GM23338 (cell line): ENCODE measurements at regions not wholly inside any gene's neighbourhood (a gene's known extent, or its start where the extent isn't known, plus 50 kb on each side); places are given as distances from the start of the nearest gene placed in this dataset.

Source experiments
- ATAC-seq: fragments of 200-7000 bp; cut with Tn5 transposase; 3 replicates; pipeline ENCODE4 v1.9.1; 2020
- DNase-seq: peaks from one replicate; pipeline ENCODE4 v3.0.0-alpha.2; 2015; ENCODE audit warnings: low spot score
- H2AFZ ChIP-seq: fragments of 200-600 bp; sonication (generic); 2 replicates; pipeline ENCODE4 v1.8.0; 2016; ENCODE audit warnings: antibody characterized with exemption, mild to moderate bottlenecking, moderate library complexity
- H3F3A ChIP-seq: fragments of 200-600 bp; sonication (generic); replicated peaks from 2 replicates; pipeline ENCODE4 v1.8.0; 2017; ENCODE audit warnings: antibody characterized with exemption, mixed run types, low read depth
- H3K27ac ChIP-seq: fragments of 200-600 bp; sonication (generic); 2 replicates; pipeline ENCODE4 v1.6.1; 2016; ENCODE audit warnings: low read depth
- H3K27me3 ChIP-seq: fragments of 200-600 bp; sonication (generic); 2 replicates; pipeline ENCODE4 v1.8.0; 2016; ENCODE audit warnings: mild to moderate bottlenecking, mixed run types, moderate library complexity; ENCODE audit not compliant: insufficient read depth
- H3K36me3 ChIP-seq: fragments of 200-600 bp; sonication (generic); 2 replicates; pipeline ENCODE4 v1.8.0; 2016; ENCODE audit warnings: mild to moderate bottlenecking; ENCODE audit not compliant: insufficient read depth
- H3K4me1 ChIP-seq: fragments of 200-600 bp; sonication (generic); 2 replicates; pipeline ENCODE4 v1.8.0; 2016; ENCODE audit warnings: mild to moderate bottlenecking, moderate library complexity; ENCODE audit not compliant: insufficient read depth
- H3K4me2 ChIP-seq: fragments of 200-600 bp; sonication (generic); 2 replicates; pipeline ENCODE4 v1.7.1; 2017; ENCODE audit warnings: mixed run types
- H3K4me3 ChIP-seq: fragments of 200-600 bp; sonication (generic); 2 replicates; pipeline ENCODE4 v1.6.1; 2016; ENCODE audit warnings: mixed run types
- H3K79me2 ChIP-seq: fragments of 200-600 bp; sonication (generic); replicated peaks from 2 replicates; pipeline ENCODE4 v1.8.0; 2017; ENCODE audit warnings: mild to moderate bottlenecking; ENCODE audit not compliant: insufficient read depth
- H3K9me2 ChIP-seq: fragments of 200-600 bp; sonication (generic); 2 replicates; pipeline ENCODE4 v1.8.0; 2017; ENCODE audit not compliant: insufficient read depth
- H4K20me1 ChIP-seq: fragments of 200-600 bp; sonication (generic); replicated peaks from 2 replicates; pipeline ENCODE4 v1.8.0; 2017; ENCODE audit warnings: mild to moderate bottlenecking; ENCODE audit not compliant: insufficient read depth
- H3K27ac Mint-ChIP-seq: 2 replicates; pipeline ENCODE4 v1.8.0; 2020; ENCODE audit warnings: inconsistent platforms, mild to moderate bottlenecking, moderate library complexity, mixed read lengths
- H3K27me3 Mint-ChIP-seq: 3 replicates; pipeline ENCODE4 v1.8.0; 2022; ENCODE audit warnings: low read depth, mild to moderate bottlenecking, moderate library complexity, mixed read lengths, inconsistent platforms; ENCODE audit not compliant: insufficient read depth, poor library complexity
- H3K36me3 Mint-ChIP-seq: 3 replicates; pipeline ENCODE4 v1.8.0; 2021; ENCODE audit warnings: low read depth, mild to moderate bottlenecking, inconsistent platforms, moderate library complexity, mixed read lengths
- H3K4me1 Mint-ChIP-seq: 3 replicates; pipeline ENCODE4 v1.8.0; 2020; ENCODE audit warnings: mild to moderate bottlenecking, inconsistent platforms, mixed read lengths
- H3K4me3 Mint-ChIP-seq: 3 replicates; pipeline ENCODE4 v1.8.0; 2021; ENCODE audit warnings: moderate library complexity, mild to moderate bottlenecking, inconsistent platforms, mixed read lengths
- H3K9me3 Mint-ChIP-seq: 3 replicates; pipeline ENCODE4 v1.8.0; 2020; ENCODE audit warnings: moderate library complexity, mild to moderate bottlenecking, inconsistent platforms, mixed read lengths
- CREB1 ChIP-seq: fragments of 250-450 bp; sonication (Bioruptor Pico); IDR thresholded peaks from 2 replicates; pipeline ENCODE4 v1.5.0; 2020; ENCODE audit warnings: low read depth, mild to moderate bottlenecking, moderate library complexity
- EZH2 ChIP-seq: fragments of 200-600 bp; sonication (generic); IDR thresholded peaks from one replicate; pipeline ENCODE4 v1.8.0; 2017; ENCODE audit warnings: antibody characterized with exemption, mild to moderate bottlenecking, low read depth; ENCODE audit not compliant: unreplicated experiment
- EZH2phosphoT487 ChIP-seq: fragments of 200-600 bp; sonication (generic); IDR thresholded peaks from one replicate; pipeline ENCODE4 v1.8.1; 2018; ENCODE audit warnings: antibody characterized with exemption; ENCODE audit not compliant: unreplicated experiment
- JUNB ChIP-seq: IDR thresholded peaks from one replicate; pipeline ENCODE4 v1.6.1; 2016; ENCODE audit warnings: antibody characterized with exemption; ENCODE audit not compliant: unreplicated experiment
- NANOG ChIP-seq: IDR thresholded peaks from 2 replicates; pipeline ENCODE4 v1.6.1; 2016; ENCODE audit warnings: antibody characterized with exemption, borderline replicate concordance
- POLR2AphosphoS5 ChIP-seq: IDR thresholded peaks from 2 replicates; pipeline ENCODE4 v1.6.1; 2016; ENCODE audit warnings: antibody characterized with exemption, low read depth
- STAT1 ChIP-seq: IDR thresholded peaks from one replicate; pipeline ENCODE4 v1.6.1; 2016; ENCODE audit warnings: antibody characterized with exemption; ENCODE audit not compliant: unreplicated experiment
- ZNF114 ChIP-seq: fragments of 250-450 bp; sonication (Bioruptor Pico); IDR thresholded peaks from 2 replicates; pipeline ENCODE4 v1.5.0; 2020; ENCODE audit warnings: mild to moderate bottlenecking, moderate library complexity
- ZNF331 ChIP-seq: fragments of 250-450 bp; sonication (Bioruptor Pico); IDR thresholded peaks from 2 replicates; pipeline ENCODE4 v1.5.0; 2020; ENCODE audit warnings: low read depth, mild to moderate bottlenecking, moderate library complexity
- TF ChIP-seq, protein P1 (sequence below): IDR thresholded peaks from 2 replicates; pipeline ENCODE4 v1.6.1; 2016; ENCODE audit warnings: antibody characterized with exemption
- TF ChIP-seq, protein P2 (sequence below): fragments of 250-450 bp; sonication (Bioruptor Pico); IDR thresholded peaks from 2 replicates; pipeline ENCODE4 v1.5.0; 2020; ENCODE audit warnings: mild to moderate bottlenecking, moderate library complexity
- TF ChIP-seq, protein P3 (sequence below): IDR thresholded peaks from one replicate; pipeline ENCODE4 v1.6.1; 2018; ENCODE audit warnings: antibody characterized with exemption; ENCODE audit not compliant: unreplicated experiment

DNA sequence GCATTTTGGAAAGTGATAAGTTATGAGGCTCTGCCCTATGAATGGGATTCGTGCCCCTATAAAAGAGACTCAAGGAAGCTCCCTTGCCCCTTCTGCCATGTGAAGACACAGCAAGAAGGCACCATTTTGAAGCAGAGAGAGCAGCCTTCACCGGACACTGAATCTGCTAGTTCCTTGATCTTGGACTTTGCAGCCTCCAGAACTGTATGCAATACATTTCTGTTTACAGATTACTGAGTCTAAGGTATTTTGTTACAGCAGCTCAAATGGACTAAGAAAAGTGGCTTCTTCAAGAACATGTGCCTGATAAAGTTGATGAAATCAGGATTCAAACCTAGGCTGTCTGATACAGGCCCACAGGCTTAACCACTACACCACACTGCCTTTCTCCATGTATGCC is 131.6 kb upstream of the MAP3K1 start:
- no peak for DNase-seq

DNA sequence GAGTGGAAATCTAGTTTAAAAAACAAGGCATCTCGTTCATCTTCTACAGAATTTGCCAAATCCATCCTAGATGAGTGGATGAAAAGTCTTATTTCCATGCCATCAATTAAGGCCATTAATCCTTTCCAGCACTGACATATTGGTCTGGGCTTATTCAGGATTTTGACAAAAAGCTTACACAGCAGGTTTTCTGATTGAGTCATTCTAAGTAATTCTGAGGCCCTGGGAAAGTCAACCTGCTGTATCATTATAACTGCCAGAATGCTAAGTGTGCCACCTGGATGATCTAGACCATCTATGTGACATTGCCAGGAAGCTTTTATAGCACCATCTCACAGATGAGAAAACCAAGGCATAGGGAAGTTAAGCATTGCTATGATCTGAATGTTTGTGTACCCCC is 132.1 kb upstream of the MAP3K1 start:
- H3K4me3 ChIP-seq, result no peak overlapping the region
- H3K27ac Mint-ChIP-seq, result no peak overlapping the region
- no peak for DNase-seq
- no peaks in the 10 kb centered on the region for H3K36me3 Mint-ChIP-seq
- peaks cover 14% of the 10 kb centered on the region; the same call in 2 of the 3 replicates for H3K4me1 Mint-ChIP-seq
- no peak overlapping the region for H3K4me3 Mint-ChIP-seq
- no peak overlapping the region for H3K4me2 ChIP-seq
- H3K27me3 Mint-ChIP-seq, result no peaks in the 10 kb centered on the region
- H4K20me1 ChIP-seq, result no peaks in the 10 kb centered on the region
- no peaks in the 10 kb centered on the region for H3K27me3 ChIP-seq
- H2AFZ ChIP-seq, result no peak overlapping the region; the same call in 1 of the 2 replicates
- TF ChIP-seq ZNF114 (CRISPR knock-in tag) (no peak), STAT1 (no peak), ZNF331 (no peak), EZH2phosphoT487 (no peak), JUNB (no peak), NANOG (no peak), CREB1 (CRISPR knock-in tag) (no peak), POLR2AphosphoS5 (no peak), EZH2 (no peak)
- TF ChIP-seq, protein P1, sequence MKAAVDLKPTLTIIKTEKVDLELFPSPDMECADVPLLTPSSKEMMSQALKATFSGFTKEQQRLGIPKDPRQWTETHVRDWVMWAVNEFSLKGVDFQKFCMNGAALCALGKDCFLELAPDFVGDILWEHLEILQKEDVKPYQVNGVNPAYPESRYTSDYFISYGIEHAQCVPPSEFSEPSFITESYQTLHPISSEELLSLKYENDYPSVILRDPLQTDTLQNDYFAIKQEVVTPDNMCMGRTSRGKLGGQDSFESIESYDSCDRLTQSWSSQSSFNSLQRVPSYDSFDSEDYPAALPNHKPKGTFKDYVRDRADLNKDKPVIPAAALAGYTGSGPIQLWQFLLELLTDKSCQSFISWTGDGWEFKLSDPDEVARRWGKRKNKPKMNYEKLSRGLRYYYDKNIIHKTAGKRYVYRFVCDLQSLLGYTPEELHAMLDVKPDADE, result no peak
- TF ChIP-seq, protein P2, sequence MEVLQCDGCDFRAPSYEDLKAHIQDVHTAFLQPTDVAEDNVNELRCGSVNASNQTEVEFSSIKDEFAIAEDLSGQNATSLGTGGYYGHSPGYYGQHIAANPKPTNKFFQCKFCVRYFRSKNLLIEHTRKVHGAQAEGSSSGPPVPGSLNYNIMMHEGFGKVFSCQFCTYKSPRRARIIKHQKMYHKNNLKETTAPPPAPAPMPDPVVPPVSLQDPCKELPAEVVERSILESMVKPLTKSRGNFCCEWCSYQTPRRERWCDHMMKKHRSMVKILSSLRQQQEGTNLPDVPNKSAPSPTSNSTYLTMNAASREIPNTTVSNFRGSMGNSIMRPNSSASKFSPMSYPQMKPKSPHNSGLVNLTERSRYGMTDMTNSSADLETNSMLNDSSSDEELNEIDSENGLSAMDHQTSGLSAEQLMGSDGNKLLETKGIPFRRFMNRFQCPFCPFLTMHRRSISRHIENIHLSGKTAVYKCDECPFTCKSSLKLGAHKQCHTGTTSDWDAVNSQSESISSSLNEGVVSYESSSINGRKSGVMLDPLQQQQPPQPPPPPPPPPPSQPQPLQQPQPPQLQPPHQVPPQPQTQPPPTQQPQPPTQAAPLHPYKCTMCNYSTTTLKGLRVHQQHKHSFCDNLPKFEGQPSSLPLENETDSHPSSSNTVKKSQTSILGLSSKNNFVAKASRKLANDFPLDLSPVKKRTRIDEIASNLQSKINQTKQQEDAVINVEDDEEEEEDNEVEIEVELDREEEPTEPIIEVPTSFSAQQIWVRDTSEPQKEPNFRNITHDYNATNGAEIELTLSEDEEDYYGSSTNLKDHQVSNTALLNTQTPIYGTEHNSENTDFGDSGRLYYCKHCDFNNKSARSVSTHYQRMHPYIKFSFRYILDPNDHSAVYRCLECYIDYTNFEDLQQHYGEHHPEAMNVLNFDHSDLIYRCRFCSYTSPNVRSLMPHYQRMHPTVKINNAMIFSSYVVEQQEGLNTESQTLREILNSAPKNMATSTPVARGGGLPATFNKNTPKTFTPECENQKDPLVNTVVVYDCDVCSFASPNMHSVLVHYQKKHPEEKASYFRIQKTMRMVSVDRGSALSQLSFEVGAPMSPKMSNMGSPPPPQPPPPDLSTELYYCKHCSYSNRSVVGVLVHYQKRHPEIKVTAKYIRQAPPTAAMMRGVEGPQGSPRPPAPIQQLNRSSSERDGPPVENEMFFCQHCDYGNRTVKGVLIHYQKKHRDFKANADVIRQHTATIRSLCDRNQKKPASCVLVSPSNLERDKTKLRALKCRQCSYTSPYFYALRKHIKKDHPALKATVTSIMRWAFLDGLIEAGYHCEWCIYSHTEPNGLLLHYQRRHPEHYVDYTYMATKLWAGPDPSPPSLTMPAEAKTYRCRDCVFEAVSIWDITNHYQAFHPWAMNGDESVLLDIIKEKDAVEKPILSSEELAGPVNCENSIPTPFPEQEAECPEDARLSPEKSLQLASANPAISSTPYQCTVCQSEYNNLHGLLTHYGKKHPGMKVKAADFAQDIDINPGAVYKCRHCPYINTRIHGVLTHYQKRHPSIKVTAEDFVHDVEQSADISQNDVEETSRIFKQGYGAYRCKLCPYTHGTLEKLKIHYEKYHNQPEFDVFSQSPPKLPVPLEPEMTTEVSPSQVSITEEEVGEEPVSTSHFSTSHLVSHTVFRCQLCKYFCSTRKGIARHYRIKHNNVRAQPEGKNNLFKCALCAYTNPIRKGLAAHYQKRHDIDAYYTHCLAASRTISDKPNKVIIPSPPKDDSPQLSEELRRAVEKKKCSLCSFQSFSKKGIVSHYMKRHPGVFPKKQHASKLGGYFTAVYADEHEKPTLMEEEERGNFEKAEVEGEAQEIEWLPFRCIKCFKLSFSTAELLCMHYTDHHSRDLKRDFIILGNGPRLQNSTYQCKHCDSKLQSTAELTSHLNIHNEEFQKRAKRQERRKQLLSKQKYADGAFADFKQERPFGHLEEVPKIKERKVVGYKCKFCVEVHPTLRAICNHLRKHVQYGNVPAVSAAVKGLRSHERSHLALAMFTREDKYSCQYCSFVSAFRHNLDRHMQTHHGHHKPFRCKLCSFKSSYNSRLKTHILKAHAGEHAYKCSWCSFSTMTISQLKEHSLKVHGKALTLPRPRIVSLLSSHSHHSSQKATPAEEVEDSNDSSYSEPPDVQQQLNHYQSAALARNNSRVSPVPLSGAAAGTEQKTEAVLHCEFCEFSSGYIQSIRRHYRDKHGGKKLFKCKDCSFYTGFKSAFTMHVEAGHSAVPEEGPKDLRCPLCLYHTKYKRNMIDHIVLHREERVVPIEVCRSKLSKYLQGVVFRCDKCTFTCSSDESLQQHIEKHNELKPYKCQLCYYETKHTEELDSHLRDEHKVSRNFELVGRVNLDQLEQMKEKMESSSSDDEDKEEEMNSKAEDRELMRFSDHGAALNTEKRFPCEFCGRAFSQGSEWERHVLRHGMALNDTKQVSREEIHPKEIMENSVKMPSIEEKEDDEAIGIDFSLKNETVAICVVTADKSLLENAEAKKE, result no peak
- TF ChIP-seq, protein P3, sequence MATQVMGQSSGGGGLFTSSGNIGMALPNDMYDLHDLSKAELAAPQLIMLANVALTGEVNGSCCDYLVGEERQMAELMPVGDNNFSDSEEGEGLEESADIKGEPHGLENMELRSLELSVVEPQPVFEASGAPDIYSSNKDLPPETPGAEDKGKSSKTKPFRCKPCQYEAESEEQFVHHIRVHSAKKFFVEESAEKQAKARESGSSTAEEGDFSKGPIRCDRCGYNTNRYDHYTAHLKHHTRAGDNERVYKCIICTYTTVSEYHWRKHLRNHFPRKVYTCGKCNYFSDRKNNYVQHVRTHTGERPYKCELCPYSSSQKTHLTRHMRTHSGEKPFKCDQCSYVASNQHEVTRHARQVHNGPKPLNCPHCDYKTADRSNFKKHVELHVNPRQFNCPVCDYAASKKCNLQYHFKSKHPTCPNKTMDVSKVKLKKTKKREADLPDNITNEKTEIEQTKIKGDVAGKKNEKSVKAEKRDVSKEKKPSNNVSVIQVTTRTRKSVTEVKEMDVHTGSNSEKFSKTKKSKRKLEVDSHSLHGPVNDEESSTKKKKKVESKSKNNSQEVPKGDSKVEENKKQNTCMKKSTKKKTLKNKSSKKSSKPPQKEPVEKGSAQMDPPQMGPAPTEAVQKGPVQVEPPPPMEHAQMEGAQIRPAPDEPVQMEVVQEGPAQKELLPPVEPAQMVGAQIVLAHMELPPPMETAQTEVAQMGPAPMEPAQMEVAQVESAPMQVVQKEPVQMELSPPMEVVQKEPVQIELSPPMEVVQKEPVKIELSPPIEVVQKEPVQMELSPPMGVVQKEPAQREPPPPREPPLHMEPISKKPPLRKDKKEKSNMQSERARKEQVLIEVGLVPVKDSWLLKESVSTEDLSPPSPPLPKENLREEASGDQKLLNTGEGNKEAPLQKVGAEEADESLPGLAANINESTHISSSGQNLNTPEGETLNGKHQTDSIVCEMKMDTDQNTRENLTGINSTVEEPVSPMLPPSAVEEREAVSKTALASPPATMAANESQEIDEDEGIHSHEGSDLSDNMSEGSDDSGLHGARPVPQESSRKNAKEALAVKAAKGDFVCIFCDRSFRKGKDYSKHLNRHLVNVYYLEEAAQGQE, result no peak
- H3F3A ChIP-seq, result no peaks in the 10 kb centered on the region
- H3K27ac ChIP-seq, result no peak overlapping the region
- no peaks in the 10 kb centered on the region for H3K36me3 ChIP-seq
- no peak for ATAC-seq
- no peaks in the 10 kb centered on the region for H3K9me3 Mint-ChIP-seq
- no peaks in the 10 kb centered on the region for H3K9me2 ChIP-seq
- no peaks in the 10 kb centered on the region for H3K79me2 ChIP-seq
- peaks cover 7% of the 10 kb centered on the region for H3K4me1 ChIP-seq

More for the DNA sequence above, 131.6 kb upstream of the MAP3K1 start:
- no peaks in the 10 kb centered on the region for H3F3A ChIP-seq
- no peak for TF ChIP-seq CREB1 (CRISPR knock-in tag)
- no peak overlapping the region for H3K4me2 ChIP-seq
- Mint-ChIP-seq H3K4me3 (no peak overlapping the region), H3K27ac (no peak overlapping the region), H3K4me1 (peaks cover 14% of the 10 kb centered on the region; the same call in 2 of the 3 replicates), H3K27me3 (no peaks in the 10 kb centered on the region), H3K9me3 (no peaks in the 10 kb centered on the region), H3K36me3 (no peaks in the 10 kb centered on the region)
- H3K9me2 ChIP-seq, result no peaks in the 10 kb centered on the region
- ATAC-seq, result no peak
- H3K4me3 ChIP-seq, result no peak overlapping the region
- no peaks in the 10 kb centered on the region for H3K27me3 ChIP-seq
- peaks cover 7% of the 10 kb centered on the region for H3K4me1 ChIP-seq
- no peak overlapping the region; the same call in 1 of the 2 replicates for H2AFZ ChIP-seq
- no peak overlapping the region for H3K27ac ChIP-seq
- no peaks in the 10 kb centered on the region for H3K36me3 ChIP-seq
- no peaks in the 10 kb centered on the region for H4K20me1 ChIP-seq
- no peaks in the 10 kb centered on the region for H3K79me2 ChIP-seq
